AG04449 (cell line): ENCODE measurements at regions not wholly inside any gene's neighbourhood (a gene's known extent, or its start where the extent isn't known, plus 50 kb on each side); places are given as distances from the start of the nearest gene placed in this dataset.
A peak's percentile ranks its signal among the peaks of the same experiment; 100 is the strongest.
"Not testable (repeated sequence)": the region's sequence is repeated elsewhere in the genome, so short reads cannot be mapped to it uniquely, and the experiment has no call there.

ENCODE experiments used
- CTCF ChIA-PET: fragments of 350-600 bp; formaldehyde crosslinking; extraction: SDS; loops from one replicate; lab custom pipeline; 2021; ENCODE audit warnings: antibody characterized with exemption; lab: Yijun Ruan, JAX
- POLR2A ChIA-PET: fragments of 400-600, 350-600 bp; formaldehyde crosslinking; extraction: SDS; loops from one replicate; lab custom pipeline; 2020; ENCODE audit warnings: antibody characterized with exemption, inconsistent platforms; lab: Yijun Ruan, JAX
- DNase-seq: peaks from one replicate; pipeline ENCODE4 v3.0.0-alpha.2; 2010; ENCODE audit warnings: low read depth, low spot score
- H3K4me3 ChIP-seq: 2 replicates; pipeline ENCODE4 v1.5.1; 2011; ENCODE audit warnings: low read depth, mild to moderate bottlenecking, control low read depth, low read length
- CTCF ChIP-seq: IDR thresholded peaks from one replicate; pipeline ENCODE4 v1.5.1; 2011; ENCODE audit warnings: mild to moderate bottlenecking, moderate library complexity, low read length, control low read depth, inconsistent platforms; ENCODE audit not compliant: insufficient read depth; ENCODE audit errors: missing control alignments

GRCh38 chr12:92233346-92234015 lies 87.8 kb upstream of the BTG1 start:
- ChIA-PET CTCF (no interaction called here), POLR2A (no interaction called here)
- DNase-seq, result no peak
- TF ChIP-seq CTCF, result no peak
- no peak overlapping the region for H3K4me3 ChIP-seq

DNA sequence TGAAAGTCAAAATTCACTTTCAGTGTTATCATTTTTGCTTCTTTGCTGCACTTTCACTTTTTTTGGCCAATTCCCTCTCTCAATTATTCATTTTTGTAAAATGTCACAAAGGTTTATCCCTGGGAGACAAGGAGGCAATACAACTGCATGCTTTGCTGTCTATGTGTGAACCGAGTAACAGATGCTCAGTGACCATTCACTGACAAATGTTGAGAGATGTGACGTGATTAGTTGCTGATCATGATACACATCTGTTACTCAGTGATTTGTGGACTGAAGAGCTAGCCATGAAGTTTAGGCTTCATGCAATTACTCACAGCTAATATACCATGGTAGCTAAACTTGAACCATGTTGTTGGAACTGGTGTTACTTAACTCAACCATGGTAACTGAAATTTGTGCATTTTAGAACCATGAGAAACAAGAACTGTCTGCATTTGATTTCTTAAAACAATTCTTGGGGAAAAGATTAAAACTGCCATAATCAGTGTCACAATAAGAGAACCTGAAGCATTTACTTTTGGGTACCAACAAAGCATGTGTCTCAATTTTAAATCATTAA lies 86.8 kb upstream of the BTG1 start:
- CTCF ChIA-PET, H3K4me3 ChIP-seq, DNase-seq, POLR2A ChIA-PET: not testable (repeated sequence)

- DNase-seq, CTCF ChIA-PET, H3K4me3 ChIP-seq: not testable (repeated sequence)
- POLR2A ChIA-PET, result interaction anchor here (0.6 kb wide), 1 partner anchor 86 kb away, joined by 3 read pairs; the partner anchor contains the start of gene BTG1
Observed at GRCh38 chr12:92231945-92232344, 86.3 kb upstream of the BTG1 start.

- DNase-seq, CTCF ChIA-PET, H3K4me3 ChIP-seq: not testable (repeated sequence)
- POLR2A ChIA-PET, result interaction anchor here (0.6 kb wide), 1 partner anchor 86 kb away, joined by 3 read pairs; the partner anchor contains the start of gene BTG1
Observed at GRCh38 chr12:92231532-92231931, 85.9 kb upstream of the BTG1 start.

DNA sequence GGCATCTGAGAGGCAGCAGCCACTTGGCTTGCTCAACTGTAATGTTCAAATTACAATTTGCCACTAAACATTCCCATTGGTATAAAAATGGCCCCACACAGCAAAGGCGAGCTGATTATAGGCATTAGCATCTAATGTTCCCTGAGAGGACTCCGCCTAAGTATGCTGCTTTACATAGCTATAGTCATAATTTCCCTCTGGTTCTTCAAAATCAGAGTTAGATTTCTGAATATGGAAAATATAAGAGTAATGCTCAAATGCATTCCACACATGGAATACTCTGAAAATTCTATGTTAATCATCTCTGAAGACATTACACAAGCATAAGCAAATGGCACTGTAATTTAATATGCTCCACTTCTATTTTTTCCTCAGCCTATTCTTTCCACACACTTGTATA lies 83.7 kb upstream of the BTG1 start:
- DNase-seq, result no peak
- ChIA-PET CTCF (no interaction called here), POLR2A (no interaction called here)
- TF ChIP-seq CTCF, result no peak
- H3K4me3 ChIP-seq, result no peak overlapping the region

- no peak for TF ChIP-seq CTCF
- no peak overlapping the region for H3K4me3 ChIP-seq
- no peak for DNase-seq
- POLR2A ChIA-PET, result no interaction called here
- CTCF ChIA-PET, result no interaction called here
Observed at GRCh38 chr12:92226961-92227360, 81.3 kb upstream of the BTG1 start.

DNA sequence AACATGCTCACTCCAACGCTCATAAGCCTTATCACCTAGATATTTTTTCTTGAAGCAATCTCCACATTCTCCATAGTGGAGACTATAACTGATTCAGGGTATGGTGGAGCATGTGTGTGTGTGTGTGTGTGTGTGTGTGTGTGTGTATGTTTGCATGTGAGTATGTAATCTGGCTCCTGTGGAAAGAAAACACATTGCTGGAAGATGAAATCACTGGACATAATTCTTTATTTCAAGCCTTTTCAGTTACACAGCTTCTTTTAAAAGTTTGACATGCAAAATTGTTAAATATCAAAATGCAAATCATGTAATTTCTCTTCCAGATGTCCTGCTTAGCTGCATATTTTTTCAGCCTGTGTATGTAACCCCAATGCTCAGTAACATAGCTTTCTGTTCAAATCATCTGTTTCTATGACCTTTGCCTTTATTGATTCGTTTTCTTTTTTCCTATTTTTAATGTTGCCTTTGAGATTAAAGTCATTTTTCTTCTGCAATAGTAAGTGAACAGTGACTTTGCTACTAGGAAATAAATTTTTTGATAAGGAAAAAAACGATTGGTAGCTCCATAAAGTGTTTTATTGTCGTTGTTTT lies 80.5 kb upstream of the BTG1 start:
- CTCF ChIA-PET, result no interaction called here
- POLR2A ChIA-PET, result interaction anchor here (0.7 kb wide), 1 partner anchor 80 kb away, joined by 4 read pairs; the partner anchor contains the start of gene BTG1
- H3K4me3 ChIP-seq, result no peak overlapping the region
- no peak for TF ChIP-seq CTCF
- DNase-seq, result peak; percentile 28
